HEK293 (cell line): ENCODE measurements at regions not wholly inside any gene's neighbourhood (a gene's known extent, or its start where the extent isn't known, plus 50 kb on each side); places are given as distances from the start of the nearest gene placed in this dataset.

Source experiments
- KLF16 ChIP-seq: fragments of 450-650 bp; formaldehyde crosslinking; IDR thresholded peaks from 2 replicates; pipeline ENCODE4 v1.5.1; 2017; ENCODE audit warnings: missing biosample characterization, missing genetic modification characterization
- MEIS1 ChIP-seq: sonication (generic); formaldehyde crosslinking; IDR thresholded peaks from 2 replicates; pipeline ENCODE4 v1.8.1; 2022; ENCODE audit warnings: missing genetic modification reagents, mild to moderate bottlenecking, borderline replicate concordance
- MYNN ChIP-seq: fragments of 450-650 bp; formaldehyde crosslinking; IDR thresholded peaks from 2 replicates; pipeline ENCODE4 v1.5.1; 2016; ENCODE audit warnings: missing biosample characterization, missing genetic modification characterization, borderline replicate concordance
- YY1 ChIP-seq: fragments of 450-650 bp; formaldehyde crosslinking; IDR thresholded peaks from 2 replicates; pipeline ENCODE4 v1.5.1; 2018; ENCODE audit warnings: missing biosample characterization, missing genetic modification characterization
- ZNF138 ChIP-seq: fragments of 450-650 bp; formaldehyde crosslinking; IDR thresholded peaks from 2 replicates; pipeline ENCODE4 v1.5.1; 2016; ENCODE audit warnings: missing biosample characterization, missing genetic modification characterization, borderline replicate concordance
- ZNF155 ChIP-seq: fragments of 450-650 bp; formaldehyde crosslinking; IDR thresholded peaks from 2 replicates; pipeline ENCODE4 v1.5.1; 2016; ENCODE audit warnings: missing biosample characterization, missing genetic modification characterization
- ZNF2 ChIP-seq: fragments of 450-650 bp; formaldehyde crosslinking; IDR thresholded peaks from 2 replicates; pipeline ENCODE4 v1.5.1; 2016; ENCODE audit warnings: missing biosample characterization, missing genetic modification characterization
- ZNF239 ChIP-seq: fragments of 450-650 bp; formaldehyde crosslinking; IDR thresholded peaks from 2 replicates; pipeline ENCODE4 v1.5.1; 2016; ENCODE audit warnings: missing biosample characterization, missing genetic modification characterization
- ZNF274 ChIP-seq, 2 experiments: fragments of 200-500 bp in 1 of 2; fragments of 450-650 bp in 1 of 2; sonication (Bioruptor generic) in 1 of 2; formaldehyde crosslinking in 1 of 2; IDR thresholded peaks; 2 replicates each; pipeline versions ENCODE4 v1.5.1 to v1.6.1; 2014 to 2016; ENCODE audit warnings: borderline replicate concordance in 1 of 2, inconsistent platforms in 1 of 2, low read length in 1 of 2, missing biosample characterization in 1 of 2, missing genetic modification characterization in 1 of 2
- ZNF561 ChIP-seq: fragments of 450-650 bp; IDR thresholded peaks from 2 replicates; pipeline ENCODE4 v1.5.1; 2018; ENCODE audit warnings: missing biosample characterization, missing genetic modification characterization, borderline replicate concordance
- ZNF830 ChIP-seq: fragments of 450-650 bp; IDR thresholded peaks from 2 replicates; pipeline ENCODE4 v1.5.0; 2018; ENCODE audit warnings: missing biosample characterization, missing genetic modification characterization, low read depth, mild to moderate bottlenecking, moderate library complexity
- TF ChIP-seq, protein P1 (sequence below): fragments of 450-650 bp; formaldehyde crosslinking; IDR thresholded peaks from 2 replicates; pipeline ENCODE4 v1.5.1; 2016; ENCODE audit warnings: missing biosample characterization, missing genetic modification characterization
- TF ChIP-seq, protein P2 (sequence below): fragments of 450-650 bp; formaldehyde crosslinking; conservative IDR thresholded peaks from 2 replicates; pipeline ENCODE4 v1.5.1; 2016; ENCODE audit warnings: low read depth, missing biosample characterization, missing genetic modification characterization
- TF ChIP-seq, protein P3 (sequence below): fragments of 450-650 bp; formaldehyde crosslinking; IDR thresholded peaks from 2 replicates; pipeline ENCODE4 v1.5.1; 2016; ENCODE audit warnings: missing biosample characterization, missing genetic modification characterization, low read depth

DNA sequence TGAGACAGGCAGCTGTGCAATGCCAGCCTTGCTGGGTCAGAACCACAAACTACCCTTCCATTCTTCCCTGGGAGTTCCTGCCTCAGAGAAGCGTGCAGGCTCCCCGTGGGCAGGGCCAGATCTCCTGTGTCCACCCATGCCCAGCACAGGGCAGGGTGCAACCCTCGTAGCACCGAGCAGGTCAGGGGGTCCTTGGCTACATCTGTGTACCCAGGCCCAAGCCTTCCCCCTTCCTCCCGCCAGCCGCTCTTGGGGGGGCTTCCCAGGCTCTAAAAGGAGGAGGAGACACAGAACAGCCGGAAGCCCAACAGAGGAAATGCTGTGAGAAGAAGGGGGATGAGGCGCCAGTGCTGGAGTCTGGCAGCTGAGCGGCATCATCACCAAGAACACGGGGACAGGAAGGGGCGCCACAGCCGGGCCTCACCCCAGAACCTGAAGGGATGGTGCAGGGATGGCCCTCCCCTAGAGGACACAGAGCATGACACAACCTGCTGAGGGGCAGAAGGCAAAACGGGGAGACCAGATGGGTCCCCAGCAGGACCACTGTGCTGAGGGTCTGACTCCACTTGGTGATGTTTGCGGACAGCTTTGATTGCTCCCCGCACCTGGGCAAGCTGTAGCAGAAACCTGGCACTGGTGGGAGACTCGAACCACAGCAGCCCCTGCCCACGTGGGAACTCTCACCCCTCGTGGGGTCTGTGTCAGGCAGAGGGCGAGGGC, 233.2 kb downstream of the NPHP4 start:
- TF ChIP-seq, protein P1, sequence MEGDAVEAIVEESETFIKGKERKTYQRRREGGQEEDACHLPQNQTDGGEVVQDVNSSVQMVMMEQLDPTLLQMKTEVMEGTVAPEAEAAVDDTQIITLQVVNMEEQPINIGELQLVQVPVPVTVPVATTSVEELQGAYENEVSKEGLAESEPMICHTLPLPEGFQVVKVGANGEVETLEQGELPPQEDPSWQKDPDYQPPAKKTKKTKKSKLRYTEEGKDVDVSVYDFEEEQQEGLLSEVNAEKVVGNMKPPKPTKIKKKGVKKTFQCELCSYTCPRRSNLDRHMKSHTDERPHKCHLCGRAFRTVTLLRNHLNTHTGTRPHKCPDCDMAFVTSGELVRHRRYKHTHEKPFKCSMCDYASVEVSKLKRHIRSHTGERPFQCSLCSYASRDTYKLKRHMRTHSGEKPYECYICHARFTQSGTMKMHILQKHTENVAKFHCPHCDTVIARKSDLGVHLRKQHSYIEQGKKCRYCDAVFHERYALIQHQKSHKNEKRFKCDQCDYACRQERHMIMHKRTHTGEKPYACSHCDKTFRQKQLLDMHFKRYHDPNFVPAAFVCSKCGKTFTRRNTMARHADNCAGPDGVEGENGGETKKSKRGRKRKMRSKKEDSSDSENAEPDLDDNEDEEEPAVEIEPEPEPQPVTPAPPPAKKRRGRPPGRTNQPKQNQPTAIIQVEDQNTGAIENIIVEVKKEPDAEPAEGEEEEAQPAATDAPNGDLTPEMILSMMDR (tag by site-specific recombination) = no peak
- TF ChIP-seq ZNF155 (tag by site-specific recombination) (no peak), ZNF2 (tag by site-specific recombination) (no peak), KLF16 (no peak), MEIS1 (CRISPR knock-in tag) (no peak), ZNF561 (no peak), ZNF830 (tag by site-specific recombination) (no peak), YY1 (tag by site-specific recombination) (no peak), ZNF274 (IDR thresholded peaks at IDR 0.05; ENCODE audit: low read length) (no peak), ZNF274 (tag by site-specific recombination; IDR thresholded peaks at IDR 0.05; ENCODE audit: borderline replicate concordance) (no peak), ZNF138 (tag by site-specific recombination) (no peak), ZNF239 (tag by site-specific recombination) (no peak), MYNN (tag by site-specific recombination) (no peak)
- TF ChIP-seq, protein P2, sequence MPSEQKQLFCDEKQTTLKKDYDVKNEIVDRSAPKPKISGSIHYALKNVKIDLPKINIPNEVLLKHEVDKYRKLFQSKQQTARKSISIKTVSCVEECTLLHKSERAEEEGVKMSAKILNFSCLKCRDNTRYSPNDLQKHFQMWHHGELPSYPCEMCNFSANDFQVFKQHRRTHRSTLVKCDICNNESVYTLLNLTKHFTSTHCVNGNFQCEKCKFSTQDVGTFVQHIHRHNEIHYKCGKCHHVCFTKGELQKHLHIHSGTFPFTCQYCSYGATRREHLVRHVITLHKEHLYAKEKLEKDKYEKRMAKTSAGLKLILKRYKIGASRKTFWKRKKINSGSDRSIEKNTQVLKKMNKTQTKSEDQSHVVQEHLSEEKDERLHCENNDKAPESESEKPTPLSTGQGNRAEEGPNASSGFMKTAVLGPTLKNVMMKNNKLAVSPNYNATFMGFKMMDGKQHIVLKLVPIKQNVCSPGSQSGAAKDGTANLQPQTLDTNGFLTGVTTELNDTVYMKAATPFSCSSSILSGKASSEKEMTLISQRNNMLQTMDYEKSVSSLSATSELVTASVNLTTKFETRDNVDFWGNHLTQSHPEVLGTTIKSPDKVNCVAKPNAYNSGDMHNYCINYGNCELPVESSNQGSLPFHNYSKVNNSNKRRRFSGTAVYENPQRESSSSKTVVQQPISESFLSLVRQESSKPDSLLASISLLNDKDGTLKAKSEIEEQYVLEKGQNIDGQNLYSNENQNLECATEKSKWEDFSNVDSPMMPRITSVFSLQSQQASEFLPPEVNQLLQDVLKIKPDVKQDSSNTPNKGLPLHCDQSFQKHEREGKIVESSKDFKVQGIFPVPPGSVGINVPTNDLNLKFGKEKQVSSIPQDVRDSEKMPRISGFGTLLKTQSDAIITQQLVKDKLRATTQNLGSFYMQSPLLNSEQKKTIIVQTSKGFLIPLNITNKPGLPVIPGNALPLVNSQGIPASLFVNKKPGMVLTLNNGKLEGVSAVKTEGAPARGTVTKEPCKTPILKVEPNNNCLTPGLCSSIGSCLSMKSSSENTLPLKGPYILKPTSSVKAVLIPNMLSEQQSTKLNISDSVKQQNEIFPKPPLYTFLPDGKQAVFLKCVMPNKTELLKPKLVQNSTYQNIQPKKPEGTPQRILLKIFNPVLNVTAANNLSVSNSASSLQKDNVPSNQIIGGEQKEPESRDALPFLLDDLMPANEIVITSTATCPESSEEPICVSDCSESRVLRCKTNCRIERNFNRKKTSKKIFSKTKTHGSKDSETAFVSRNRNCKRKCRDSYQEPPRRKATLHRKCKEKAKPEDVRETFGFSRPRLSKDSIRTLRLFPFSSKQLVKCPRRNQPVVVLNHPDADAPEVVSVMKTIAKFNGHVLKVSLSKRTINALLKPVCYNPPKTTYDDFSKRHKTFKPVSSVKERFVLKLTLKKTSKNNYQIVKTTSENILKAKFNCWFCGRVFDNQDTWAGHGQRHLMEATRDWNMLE (tag by site-specific recombination) = no peak
- TF ChIP-seq, protein P3, sequence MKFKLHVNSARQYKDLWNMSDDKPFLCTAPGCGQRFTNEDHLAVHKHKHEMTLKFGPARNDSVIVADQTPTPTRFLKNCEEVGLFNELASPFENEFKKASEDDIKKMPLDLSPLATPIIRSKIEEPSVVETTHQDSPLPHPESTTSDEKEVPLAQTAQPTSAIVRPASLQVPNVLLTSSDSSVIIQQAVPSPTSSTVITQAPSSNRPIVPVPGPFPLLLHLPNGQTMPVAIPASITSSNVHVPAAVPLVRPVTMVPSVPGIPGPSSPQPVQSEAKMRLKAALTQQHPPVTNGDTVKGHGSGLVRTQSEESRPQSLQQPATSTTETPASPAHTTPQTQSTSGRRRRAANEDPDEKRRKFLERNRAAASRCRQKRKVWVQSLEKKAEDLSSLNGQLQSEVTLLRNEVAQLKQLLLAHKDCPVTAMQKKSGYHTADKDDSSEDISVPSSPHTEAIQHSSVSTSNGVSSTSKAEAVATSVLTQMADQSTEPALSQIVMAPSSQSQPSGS (tag by site-specific recombination) = no peak
